Suprapubic skin (tissue), 4 donors: ENCODE measurements at regions not wholly inside any gene's neighbourhood (a gene's known extent, or its start where the extent isn't known, plus 50 kb on each side); places are given as distances from the start of the nearest gene placed in this dataset.
"Not testable (repeated sequence)": the region's sequence is repeated elsewhere in the genome, so short reads cannot be mapped to it uniquely, and the experiment has no call there.

Experiments
- DNase-seq, 2 donors: peaks; one replicate each; pipeline ENCODE4 v3.0.0-alpha.2; 2019; ENCODE audit warnings: low spot score in 2 of 2
- H3K27ac ChIP-seq: fragments of 200-600 bp; sonication (generic); one replicate; pipeline ENCODE4 v1.5.1; 2019
- H3K27me3 ChIP-seq: fragments of 200-600 bp; sonication (generic); one replicate; pipeline ENCODE4 v1.5.1; 2019
- H3K36me3 ChIP-seq: fragments of 200-600 bp; sonication (generic); one replicate; pipeline ENCODE4 v1.5.1; 2019
- H3K4me1 ChIP-seq: fragments of 200-600 bp; sonication (generic); one replicate; pipeline ENCODE4 v1.5.1; 2019
- H3K4me3 ChIP-seq: fragments of 200-600 bp; sonication (generic); one replicate; pipeline ENCODE4 v1.5.1; 2019; ENCODE audit warnings: mild to moderate bottlenecking
- H3K9me3 ChIP-seq: fragments of 200-600 bp; sonication (generic); one replicate; pipeline ENCODE4 v1.5.1; 2019
- CTCF ChIP-seq, 2 donors: fragments of 200-600 bp in 1 of 2; fragments of 450-650 bp in 1 of 2; sonication (generic) in 1 of 2; IDR thresholded peaks; one replicate each; pipeline ENCODE4 v1.5.1; 2016 to 2019; ENCODE audit warnings: antibody characterized with exemption in 2 of 2, mild to moderate bottlenecking in 1 of 2, moderate library complexity in 1 of 2
- EP300 ChIP-seq: sonication (generic); formaldehyde crosslinking; IDR thresholded peaks from one replicate; pipeline ENCODE4 v1.6.1; 2017; ENCODE audit warnings: antibody characterized with exemption
- POLR2A ChIP-seq, 2 donors: fragments of 450-650 bp; IDR thresholded peaks; one replicate each; pipeline ENCODE4 v1.6.1; 2017; ENCODE audit warnings: antibody characterized with exemption in 2 of 2, mild to moderate bottlenecking in 2 of 2, moderate library complexity in 2 of 2
- POLR2AphosphoS5 ChIP-seq, 3 donors: sonication (generic); formaldehyde crosslinking; IDR thresholded peaks; one replicate each; pipeline ENCODE4 v1.6.1; 2017; ENCODE audit warnings: antibody characterized with exemption in 3 of 3
- WGBS: methylation state at CpG from one replicate; pipeline ENCODE4 v1.1.5; 2018; 5-methylcytosine and 5-hydroxymethylcytosine counted together

- no peak overlapping the region for H3K27ac ChIP-seq
- no peaks in the 10 kb centered on the region for H3K27me3 ChIP-seq
- no peak for DNase-seq
- H3K9me3 ChIP-seq: no peaks in the 10 kb centered on the region
- no peak overlapping the region for H3K4me3 ChIP-seq
- H3K36me3 ChIP-seq: no peaks in the 10 kb centered on the region
- 33% methylated on average over 2 of the region's 2 CpGs for WGBS
- TF ChIP-seq POLR2A (IDR thresholded peaks at IDR 0.05) (no peak), CTCF (IDR thresholded peaks at IDR 0.05) (no peak), EP300 (no peak)
- no peaks in the 10 kb centered on the region for H3K4me1 ChIP-seq
Observed at GRCh38 chr4:34964613-34965012, 1279.7 kb downstream of the ARAP2 start.

- Histone ChIP-seq H3K4me1 (no peaks in the 10 kb centered on the region), H3K36me3 (no peaks in the 10 kb centered on the region), H3K27ac (no peak overlapping the region), H3K4me3 (no peak overlapping the region), H3K9me3 (no peaks in the 10 kb centered on the region), H3K27me3 (no peaks in the 10 kb centered on the region)
- 83% methylated on average over 3 of the region's 3 CpGs for WGBS
- no peak for TF ChIP-seq POLR2AphosphoS5 (IDR thresholded peaks at IDR 0.05)
- TF ChIP-seq EP300: no peak
- TF ChIP-seq POLR2A (IDR thresholded peaks at IDR 0.05): no peak
- DNase-seq: no peak
Observed at GRCh38 chr4:34972189-34972588, 1272.1 kb downstream of the ARAP2 start.

GRCh38 chr4:34973650-34974312 lies 1270.5 kb downstream of the ARAP2 start:
- no peak for DNase-seq
- Histone ChIP-seq H3K27me3 (no peaks in the 10 kb centered on the region), H3K4me3 (no peak overlapping the region), H3K9me3 (no peaks in the 10 kb centered on the region), H3K27ac (no peak overlapping the region), H3K4me1 (no peaks in the 10 kb centered on the region), H3K36me3 (no peaks in the 10 kb centered on the region)
- WGBS: 66% methylated on average over 3 of the region's 3 CpGs
- no peak for TF ChIP-seq POLR2AphosphoS5 (IDR thresholded peaks at IDR 0.05)
- TF ChIP-seq CTCF (IDR thresholded peaks at IDR 0.05): no peak

- no peak for TF ChIP-seq EP300
- TF ChIP-seq POLR2AphosphoS5 (IDR thresholded peaks at IDR 0.05): no peak
- H3K9me3 ChIP-seq: no peaks in the 10 kb centered on the region
- H3K27me3 ChIP-seq: no peaks in the 10 kb centered on the region
- H3K4me3 ChIP-seq: no peak overlapping the region
- H3K27ac ChIP-seq: no peak overlapping the region
- no peaks in the 10 kb centered on the region for H3K36me3 ChIP-seq
- DNase-seq: no peak
- H3K4me1 ChIP-seq: no peaks in the 10 kb centered on the region
Observed at GRCh38 chr4:34974313-34974680, 1270.0 kb downstream of the ARAP2 start.

- H3K27me3 ChIP-seq, H3K4me1 ChIP-seq, H3K27ac ChIP-seq, DNase-seq, H3K9me3 ChIP-seq, H3K36me3 ChIP-seq, H3K4me3 ChIP-seq: not testable (repeated sequence)
- WGBS: 96% methylated on average over 8 of the region's 8 CpGs
Observed at GRCh38 chr4:35021222-35021621, 1223.1 kb downstream of the ARAP2 start.

GRCh38 chr4:35025152-35025834 lies 1219.0 kb downstream of the ARAP2 start:
- no peak for DNase-seq
- H3K27ac ChIP-seq: no peak overlapping the region
- WGBS: 65% methylated on average over 3 of the region's 3 CpGs
- no peaks in the 10 kb centered on the region for H3K4me1 ChIP-seq
- no peak overlapping the region for H3K4me3 ChIP-seq
- TF ChIP-seq POLR2AphosphoS5 (IDR thresholded peaks at IDR 0.05) (no peak), CTCF (IDR thresholded peaks at IDR 0.05) (no peak), POLR2A (IDR thresholded peaks at IDR 0.05) (no peak), EP300 (no peak)
- H3K36me3 ChIP-seq: no peaks in the 10 kb centered on the region
- H3K9me3 ChIP-seq: no peaks in the 10 kb centered on the region
- H3K27me3 ChIP-seq: no peaks in the 10 kb centered on the region
